SK-N-SH (cell line): ENCODE measurements at regions not wholly inside any gene's neighbourhood (a gene's known extent, or its start where the extent isn't known, plus 50 kb on each side); places are given as distances from the start of the nearest gene placed in this dataset.
"Not testable (repeated sequence)": the region's sequence is repeated elsewhere in the genome, so short reads cannot be mapped to it uniquely, and the experiment has no call there.

Source experiments
- CHD2 ChIP-seq: fragments of 150-350 bp; IDR thresholded peaks from 2 replicates; pipeline ENCODE4 v1.6.1; 2018; ENCODE audit warnings: low read length; ENCODE audit not compliant: partially characterized antibody
- MXI1 ChIP-seq: IDR thresholded peaks from 2 replicates; pipeline ENCODE4 v1.6.1; 2012; ENCODE audit warnings: mild to moderate bottlenecking, low read depth, low read length, improper control_type of control experiment
- POLR2AphosphoS5 ChIP-seq: IDR thresholded peaks from 2 replicates; pipeline ENCODE4 v1.6.1; 2012; ENCODE audit warnings: low read depth, low read length
- RFX5 ChIP-seq: IDR thresholded peaks from 2 replicates; pipeline ENCODE4 v1.6.1; 2012; ENCODE audit warnings: mild to moderate bottlenecking, improper control_type of control experiment, low read length
- TAF1 ChIP-seq: IDR thresholded peaks from 2 replicates; pipeline ENCODE4 v1.6.1; 2012; ENCODE audit warnings: low read depth, mild to moderate bottlenecking, low read length, moderate library complexity, borderline replicate concordance
- YY1 ChIP-seq: IDR thresholded peaks from 2 replicates; pipeline ENCODE4 v1.4.0; 2012; ENCODE audit warnings: low read depth, mild to moderate bottlenecking
- TF ChIP-seq, protein P1 (sequence below): IDR thresholded peaks from 2 replicates; pipeline ENCODE4; 2012
- TF ChIP-seq, protein P2 (sequence below): fragments of 200-600 bp; sonication (generic); IDR thresholded peaks from 2 replicates; pipeline ENCODE4 v1.6.1; 2017; ENCODE audit warnings: antibody characterized with exemption, mild to moderate bottlenecking, moderate library complexity
- TF ChIP-seq, protein P3 (sequence below): IDR thresholded peaks from 2 replicates; pipeline ENCODE4 v1.4.0; 2012; ENCODE audit warnings: low read depth, borderline replicate concordance

DNA sequence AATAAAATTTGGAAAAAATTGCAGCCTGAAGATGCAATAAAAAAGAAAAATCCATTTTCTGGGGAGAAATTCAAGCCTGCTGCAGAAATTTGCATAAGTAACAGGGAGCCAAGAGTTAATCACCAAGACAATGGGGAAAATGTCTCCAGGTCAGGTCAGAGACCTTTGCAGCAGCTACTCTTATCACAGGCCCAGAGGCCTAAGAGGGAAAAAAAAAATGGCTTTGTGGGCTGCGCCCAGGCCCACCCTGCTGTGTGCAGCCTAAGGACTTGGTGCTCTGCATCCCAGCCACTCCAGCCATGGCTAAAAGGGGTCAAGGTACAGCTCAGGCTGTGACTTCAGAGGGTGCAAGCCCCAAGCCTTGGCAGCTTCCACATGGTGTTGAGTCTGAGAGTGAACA is 1297.1 kb upstream of the CHAC2 start:
- TF ChIP-seq CHD2, YY1, RFX5, TAF1, MXI1, POLR2AphosphoS5: not testable (repeated sequence)
- TF ChIP-seq, protein P1, sequence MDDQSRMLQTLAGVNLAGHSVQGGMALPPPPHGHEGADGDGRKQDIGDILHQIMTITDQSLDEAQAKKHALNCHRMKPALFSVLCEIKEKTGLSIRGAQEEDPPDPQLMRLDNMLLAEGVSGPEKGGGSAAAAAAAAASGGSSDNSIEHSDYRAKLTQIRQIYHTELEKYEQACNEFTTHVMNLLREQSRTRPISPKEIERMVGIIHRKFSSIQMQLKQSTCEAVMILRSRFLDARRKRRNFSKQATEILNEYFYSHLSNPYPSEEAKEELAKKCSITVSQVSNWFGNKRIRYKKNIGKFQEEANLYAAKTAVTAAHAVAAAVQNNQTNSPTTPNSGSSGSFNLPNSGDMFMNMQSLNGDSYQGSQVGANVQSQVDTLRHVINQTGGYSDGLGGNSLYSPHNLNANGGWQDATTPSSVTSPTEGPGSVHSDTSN: not testable (repeated sequence)
- TF ChIP-seq, protein P2, sequence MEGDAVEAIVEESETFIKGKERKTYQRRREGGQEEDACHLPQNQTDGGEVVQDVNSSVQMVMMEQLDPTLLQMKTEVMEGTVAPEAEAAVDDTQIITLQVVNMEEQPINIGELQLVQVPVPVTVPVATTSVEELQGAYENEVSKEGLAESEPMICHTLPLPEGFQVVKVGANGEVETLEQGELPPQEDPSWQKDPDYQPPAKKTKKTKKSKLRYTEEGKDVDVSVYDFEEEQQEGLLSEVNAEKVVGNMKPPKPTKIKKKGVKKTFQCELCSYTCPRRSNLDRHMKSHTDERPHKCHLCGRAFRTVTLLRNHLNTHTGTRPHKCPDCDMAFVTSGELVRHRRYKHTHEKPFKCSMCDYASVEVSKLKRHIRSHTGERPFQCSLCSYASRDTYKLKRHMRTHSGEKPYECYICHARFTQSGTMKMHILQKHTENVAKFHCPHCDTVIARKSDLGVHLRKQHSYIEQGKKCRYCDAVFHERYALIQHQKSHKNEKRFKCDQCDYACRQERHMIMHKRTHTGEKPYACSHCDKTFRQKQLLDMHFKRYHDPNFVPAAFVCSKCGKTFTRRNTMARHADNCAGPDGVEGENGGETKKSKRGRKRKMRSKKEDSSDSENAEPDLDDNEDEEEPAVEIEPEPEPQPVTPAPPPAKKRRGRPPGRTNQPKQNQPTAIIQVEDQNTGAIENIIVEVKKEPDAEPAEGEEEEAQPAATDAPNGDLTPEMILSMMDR: not testable (repeated sequence)
- TF ChIP-seq, protein P3, sequence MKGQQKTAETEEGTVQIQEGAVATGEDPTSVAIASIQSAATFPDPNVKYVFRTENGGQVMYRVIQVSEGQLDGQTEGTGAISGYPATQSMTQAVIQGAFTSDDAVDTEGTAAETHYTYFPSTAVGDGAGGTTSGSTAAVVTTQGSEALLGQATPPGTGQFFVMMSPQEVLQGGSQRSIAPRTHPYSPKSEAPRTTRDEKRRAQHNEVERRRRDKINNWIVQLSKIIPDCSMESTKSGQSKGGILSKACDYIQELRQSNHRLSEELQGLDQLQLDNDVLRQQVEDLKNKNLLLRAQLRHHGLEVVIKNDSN: not testable (repeated sequence)
